ENCODE measurements at regions not wholly inside any gene's neighbourhood (a gene's known extent, or its start where the extent isn't known, plus 50 kb on each side); places are given as distances from the start of the nearest gene placed in this dataset.

GRCh38 chr12:91327131-91327530 lies 144.5 kb upstream of the DCN start:
- ATAC-seq (no peak), DNase-seq (ENCODE audit: low read depth, low spot score) (no peak)
- H3K4me3 ChIP-seq (ENCODE audit: low read depth in 2 of 2, low read length in 2 of 2), result no peak overlapping the region
- H3K27ac ChIP-seq (ENCODE audit: low read length), result no peak overlapping the region
- no peaks in the 10 kb centered on the region for H3K4me1 ChIP-seq (ENCODE audit: control insufficient read depth, insufficient read depth, low read length)
- no TSS peak for BruUV-seq (replicated peaks)
- CTCF ChIA-PET, result interaction anchor here (0.6 kb wide), 1 partner anchor 160 kb away, joined by 6 read pairs; no protein-coding TSS in a partner anchor
- intact Hi-C loops (cut with micrococcal nuclease; ENCODE audit: unreplicated experiment), result loop anchor here (2.0 to 5.0 kb wide), 2 partner anchors 150 to 348 kb away; no protein-coding TSS in a partner anchor
- no peaks in the 10 kb centered on the region for H3K9me3 ChIP-seq (ENCODE audit: control insufficient read depth, insufficient read depth, low read depth, low read length)
- no peaks in the 10 kb centered on the region for H3K36me3 ChIP-seq (ENCODE audit: control insufficient read depth, insufficient read depth, low read length)
- TF ChIP-seq REST (IDR thresholded peaks at IDR 0.05; ENCODE audit: insufficient read depth in 1 of 2, low read depth in 2 of 2, low read length in 1 of 2) (no peak), TCF7L2 (IDR thresholded peaks at IDR 0.05; ENCODE audit: low read depth, low read length) (no peak), POLR2AphosphoS5 (IDR thresholded peaks at IDR 0.05; ENCODE audit: low read depth, low read length) (no peak), CTCF (IDR thresholded peaks at IDR 0.05) (no peak)
- no peaks in the 10 kb centered on the region for H3K27me3 ChIP-seq (ENCODE audit: control insufficient read depth, insufficient read depth, low read length)
- in situ Hi-C loops (cut with HindIII; ENCODE audit: low pct_unique_long_range_greater_than_20kb, low sequenced_read_pairs), result no loop called here
- POLR2A ChIA-PET, result no interaction called here

GRCh38 chr12:91326058-91327027 lies 143.7 kb upstream of the DCN start:
- no peak for ATAC-seq
- Histone ChIP-seq H3K27me3 (ENCODE audit: control insufficient read depth, insufficient read depth, low read length) (no peaks in the 10 kb centered on the region), H3K27ac (ENCODE audit: low read length) (no peak overlapping the region), H3K4me1 (ENCODE audit: control insufficient read depth, insufficient read depth, low read length) (no peaks in the 10 kb centered on the region), H3K4me3 (ENCODE audit: low read depth in 2 of 2, low read length in 2 of 2) (no peak overlapping the region), H3K36me3 (ENCODE audit: control insufficient read depth, insufficient read depth, low read length) (no peaks in the 10 kb centered on the region), H3K9me3 (ENCODE audit: control insufficient read depth, insufficient read depth, low read depth, low read length) (no peaks in the 10 kb centered on the region)
- BruUV-seq (replicated peaks), result no TSS peak
- POLR2A ChIA-PET, result no interaction called here
- TF ChIP-seq CTCF (IDR thresholded peaks at IDR 0.05) (peak; percentile 77; the same call in 1 of the 2 replicates), SIN3A (IDR thresholded peaks at IDR 0.05; ENCODE audit: borderline replicate concordance, insufficient read depth, low read depth, low read length) (no peak)
- DNase-seq (ENCODE audit: low read depth, low spot score), result peak; percentile 20
- CTCF ChIA-PET, result interaction anchor here (0.6 to 0.9 kb wide), 3 partner anchors 159 to 1237 kb away, joined by 3 to 6 read pairs (median 3); no protein-coding TSS in a partner anchor
- intact Hi-C loops (cut with micrococcal nuclease; ENCODE audit: unreplicated experiment) (loop anchor here (2.0 to 5.0 kb wide), 2 partner anchors 149 to 348 kb away; no protein-coding TSS in a partner anchor), in situ Hi-C loops (cut with HindIII; ENCODE audit: low pct_unique_long_range_greater_than_20kb, low sequenced_read_pairs) (no loop called here)
